Right forelimb (tissue), 1 donor: ENCODE measurements at regions not wholly inside any gene's neighbourhood (a gene's known extent, or its start where the extent isn't known, plus 50 kb on each side); places are given as distances from the start of the nearest gene placed in this dataset.

Source experiments
- DNase-seq: peaks from one replicate; pipeline ENCODE4 v3.0.0-alpha.2; 2018

GRCh38 chr1:110816945-110817344, 56.0 kb upstream of the CD53 start:
- no peak for DNase-seq

- DNase-seq, result no peak
Observed at GRCh38 chr1:110811529-110811928, 61.4 kb upstream of the CD53 start.

DNA sequence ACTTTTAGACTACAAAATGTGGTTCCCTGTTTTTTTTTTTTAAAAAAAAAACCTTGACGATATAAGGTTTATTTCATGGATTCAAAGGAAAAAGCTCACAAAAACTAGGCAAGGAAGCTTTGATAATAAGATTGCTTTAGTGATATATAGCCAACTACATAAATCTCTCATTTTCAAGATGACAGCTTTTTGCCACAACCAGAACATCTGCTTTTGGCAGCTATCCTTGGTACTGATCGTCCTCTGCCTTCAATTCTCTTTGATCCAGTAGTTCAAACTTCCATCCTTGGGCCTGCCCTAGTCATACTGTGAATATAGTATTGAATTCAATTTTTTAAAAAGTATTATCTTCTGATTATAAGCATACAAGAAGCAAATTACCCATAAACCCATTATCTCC, 72.9 kb upstream of the CD53 start:
- no peak for DNase-seq

GRCh38 chr1:110798691-110799256, 74.2 kb upstream of the CD53 start:
- DNase-seq, result no peak

GRCh38 chr1:110788673-110789072, 84.3 kb upstream of the CD53 start:
- DNase-seq, result no peak

- no peak for DNase-seq
Observed at GRCh38 chr1:110787328-110788071, 85.4 kb upstream of the CD53 start.

- no peak for DNase-seq
Observed at GRCh38 chr1:110786802-110787327, 86.1 kb upstream of the CD53 start.

DNA sequence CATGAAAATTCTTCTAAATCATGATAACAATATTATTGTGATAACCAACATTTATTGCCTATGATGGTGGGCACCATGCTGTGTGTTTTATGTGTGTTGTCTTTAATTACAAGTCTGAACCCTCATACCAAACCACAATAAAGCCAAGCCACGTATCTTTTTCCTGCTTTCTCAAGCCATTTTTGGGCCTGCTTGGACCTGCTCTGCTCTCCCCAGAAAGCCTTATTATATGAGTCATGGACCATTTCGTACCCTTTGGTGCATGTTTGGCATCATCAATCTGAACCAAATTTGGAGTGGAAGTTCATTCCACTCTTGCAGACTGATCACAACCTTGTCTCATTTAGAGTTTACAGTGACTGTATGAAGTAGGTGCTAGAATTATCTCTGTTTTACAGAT, 87.3 kb upstream of the CD53 start:
- DNase-seq, result no peak

DNA sequence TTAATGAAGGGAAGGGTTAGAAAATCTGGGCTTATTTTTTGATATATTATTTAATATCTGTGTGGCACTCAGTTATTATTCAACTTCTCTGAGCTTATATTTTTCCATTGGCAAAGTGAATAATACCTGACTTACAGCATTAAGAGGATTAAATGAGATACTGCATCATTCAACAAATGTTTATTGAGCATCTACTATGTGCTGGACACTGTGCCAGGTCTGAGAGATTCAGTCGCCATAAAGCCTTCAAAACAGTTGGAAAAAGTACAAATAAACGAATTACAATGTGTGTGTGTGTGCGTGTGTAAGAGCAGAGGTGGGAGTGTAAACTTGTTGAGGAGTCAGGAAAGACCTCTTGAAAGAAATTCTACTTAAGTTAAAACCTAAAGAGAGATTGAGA, 87.9 kb upstream of the CD53 start:
- no peak for DNase-seq

- DNase-seq, result no peak
Observed at GRCh38 chr1:110783292-110783918, 89.5 kb upstream of the CD53 start.

DNA sequence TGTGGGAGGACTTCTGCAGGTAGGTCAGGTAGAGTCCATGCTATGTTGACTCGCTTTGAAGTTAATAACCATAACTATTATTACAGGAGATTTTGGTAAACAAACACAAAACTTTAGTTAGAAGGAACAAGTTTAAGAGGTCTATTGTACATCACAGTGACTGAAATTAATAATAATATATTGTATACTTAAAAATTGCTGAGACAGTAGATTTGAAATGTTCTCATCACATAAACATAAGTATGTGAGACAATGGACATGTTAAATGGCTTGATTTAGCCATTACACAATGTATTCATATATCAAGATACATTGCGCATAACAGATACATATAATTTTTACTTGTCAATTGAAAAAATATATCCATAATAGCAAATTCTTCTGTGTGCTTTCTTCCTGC, 91.4 kb upstream of the CD53 start:
- no peak for DNase-seq

- DNase-seq, result peak; percentile 65
Observed at GRCh38 chr1:110780600-110781484, 92.1 kb upstream of the CD53 start.

- no peak for DNase-seq
Observed at GRCh38 chr1:110779636-110780035, 93.3 kb upstream of the CD53 start.

DNA sequence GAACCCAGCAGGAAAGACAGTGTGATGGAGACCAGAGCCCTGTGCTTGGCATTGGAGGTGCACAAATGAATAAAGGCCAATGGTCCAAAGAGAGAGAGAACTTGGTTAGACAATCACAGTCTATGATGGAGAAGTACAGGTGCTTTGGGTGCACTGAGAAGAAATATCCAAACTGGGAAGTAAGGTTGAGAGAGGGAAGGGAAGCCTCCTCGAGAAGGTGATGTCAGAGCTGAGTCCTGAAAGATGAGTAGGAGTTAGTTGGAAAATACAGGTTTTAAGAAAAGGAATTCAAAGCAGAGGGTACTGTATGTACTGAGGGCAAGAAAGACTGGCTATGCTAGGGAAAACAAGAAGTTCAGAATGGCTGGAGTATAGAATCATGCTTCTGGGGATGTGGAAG, 94.1 kb upstream of the CD53 start:
- no peak for DNase-seq

DNA sequence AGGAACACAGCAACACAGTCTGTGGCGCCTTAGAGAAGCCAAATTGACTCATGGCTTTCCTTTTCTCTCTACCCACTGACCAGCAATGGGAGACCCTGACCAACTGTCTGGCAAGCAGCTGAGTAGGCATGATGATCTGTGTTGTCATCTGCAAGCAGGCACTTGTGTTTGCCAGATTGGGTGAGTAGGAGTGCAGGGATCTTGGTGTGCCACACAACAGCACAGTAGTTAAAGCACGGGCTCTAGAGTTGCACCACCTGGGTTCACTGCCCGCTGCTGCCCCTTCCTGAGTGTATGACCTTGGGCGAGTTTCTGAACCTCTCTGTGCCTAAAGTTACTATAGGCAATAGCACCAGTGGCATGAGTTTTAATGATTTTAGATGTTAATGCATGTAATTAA, 95.7 kb upstream of the CD53 start:
- DNase-seq, result no peak

DNA sequence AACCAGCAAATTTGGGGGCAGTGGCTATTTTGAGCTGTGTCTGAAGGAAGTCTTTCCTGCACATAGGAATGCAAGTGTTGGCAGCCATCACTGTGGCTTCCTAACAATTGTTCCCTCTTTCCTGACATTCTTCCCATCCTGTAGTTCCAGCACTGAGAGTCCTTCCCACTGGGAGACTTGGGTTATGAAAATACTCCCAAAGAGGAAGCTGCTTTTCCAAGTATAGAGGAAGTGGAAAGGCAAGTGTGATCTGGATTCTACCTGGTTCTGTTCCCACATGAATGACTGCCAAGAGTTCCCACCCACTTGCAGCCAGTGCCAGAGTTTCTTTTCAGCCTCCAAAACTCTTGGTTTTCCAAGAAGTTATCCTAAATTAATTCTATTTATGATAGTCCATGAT, 98.5 kb upstream of the CD53 start:
- DNase-seq, result no peak

DNA sequence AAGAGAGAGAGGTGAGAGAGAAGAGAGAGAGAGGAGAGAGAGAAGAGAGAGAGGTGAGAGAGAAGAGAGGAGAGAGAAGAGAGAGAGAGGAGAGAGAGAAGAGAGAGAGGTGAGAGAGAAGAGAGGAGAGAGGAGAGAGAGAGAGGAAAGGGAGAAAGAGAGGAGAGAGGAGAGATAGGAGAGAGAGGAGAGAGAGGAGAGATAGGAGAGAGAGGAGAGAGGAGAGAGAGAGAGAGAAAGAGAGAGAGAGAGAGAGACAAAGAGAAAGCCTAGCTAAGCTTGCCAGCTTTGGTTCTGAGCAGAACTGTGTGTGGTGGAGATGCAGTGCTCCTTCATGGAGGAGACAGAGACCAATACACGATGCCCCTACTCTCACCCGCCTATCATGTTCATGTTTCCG, 99.1 kb upstream of the KCNA3 start:
- DNase-seq, result no peak

DNA sequence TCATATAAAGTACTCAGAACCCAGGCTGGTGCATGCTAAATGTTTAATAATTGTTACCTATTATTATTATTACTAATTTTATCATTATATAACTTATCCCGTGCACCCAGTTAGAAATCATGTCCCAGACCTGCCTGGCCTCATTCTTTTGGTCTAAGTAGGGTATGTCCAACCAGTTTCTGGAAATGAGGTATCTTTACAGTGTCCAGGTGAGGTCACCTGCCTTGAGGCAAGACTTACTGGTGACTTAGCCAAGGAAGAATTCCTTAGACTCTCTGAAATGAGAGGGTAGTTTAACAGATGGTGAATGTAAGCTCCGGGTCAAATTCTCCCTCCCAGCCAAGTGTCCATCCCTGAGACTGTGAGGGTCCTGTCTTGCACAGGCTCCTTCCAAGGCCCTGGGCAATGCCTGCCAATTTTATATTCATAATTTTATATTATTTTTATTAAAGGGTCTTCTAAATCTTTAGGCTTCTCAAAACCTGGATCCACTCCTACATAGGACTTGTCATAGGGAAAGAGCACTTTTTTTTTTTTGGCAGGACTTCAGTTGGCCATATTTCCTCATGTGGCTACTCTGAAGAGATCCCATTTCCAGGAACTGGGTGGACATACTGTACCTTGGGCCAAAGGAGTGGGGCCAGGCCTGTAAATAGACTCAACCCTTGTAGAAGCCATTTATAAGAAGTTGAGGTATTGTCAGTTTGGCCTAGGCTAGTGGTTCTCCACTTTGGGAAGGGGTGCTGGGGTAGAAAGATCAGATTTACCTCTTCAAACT, 96.7 kb upstream of the KCNA3 start:
- no peak for DNase-seq

GRCh38 chr1:110770832-110771231, 96.1 kb upstream of the KCNA3 start:
- DNase-seq, result no peak

DNA sequence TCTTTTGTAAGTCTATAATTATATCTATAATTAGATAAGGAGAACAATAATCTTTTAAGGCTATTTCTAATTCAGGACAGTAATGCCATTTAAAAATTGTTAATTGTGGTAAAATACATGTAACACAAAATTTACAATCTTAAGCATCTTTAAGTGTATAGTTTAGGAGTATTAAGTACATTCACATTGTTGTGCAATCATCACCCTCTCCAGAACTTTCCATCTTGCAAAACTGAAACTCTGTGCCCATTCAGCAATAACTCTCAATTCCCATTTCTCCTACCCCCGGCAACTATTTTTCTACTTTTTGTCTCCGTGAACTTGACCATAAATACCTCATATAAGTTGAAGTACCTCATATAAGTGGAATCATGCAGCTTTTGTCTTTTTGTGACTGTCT, 93.9 kb upstream of the KCNA3 start:
- no peak for DNase-seq

DNA sequence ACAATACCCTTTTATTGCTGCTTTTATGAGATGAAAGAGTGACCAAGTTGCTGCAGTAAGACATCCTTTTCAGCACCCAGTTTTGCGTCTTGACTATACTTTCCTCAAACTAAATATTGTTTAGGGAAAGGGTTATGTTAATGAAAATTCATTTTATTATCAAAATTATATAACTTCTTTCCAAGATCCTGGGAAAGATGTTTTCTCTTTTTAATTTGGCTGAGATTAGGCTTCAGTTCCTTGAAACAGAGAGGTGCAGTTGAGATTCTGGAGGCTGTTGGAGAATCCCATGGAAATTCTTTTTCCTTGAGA, 91.6 kb upstream of the KCNA3 start:
- DNase-seq, result no peak

DNA sequence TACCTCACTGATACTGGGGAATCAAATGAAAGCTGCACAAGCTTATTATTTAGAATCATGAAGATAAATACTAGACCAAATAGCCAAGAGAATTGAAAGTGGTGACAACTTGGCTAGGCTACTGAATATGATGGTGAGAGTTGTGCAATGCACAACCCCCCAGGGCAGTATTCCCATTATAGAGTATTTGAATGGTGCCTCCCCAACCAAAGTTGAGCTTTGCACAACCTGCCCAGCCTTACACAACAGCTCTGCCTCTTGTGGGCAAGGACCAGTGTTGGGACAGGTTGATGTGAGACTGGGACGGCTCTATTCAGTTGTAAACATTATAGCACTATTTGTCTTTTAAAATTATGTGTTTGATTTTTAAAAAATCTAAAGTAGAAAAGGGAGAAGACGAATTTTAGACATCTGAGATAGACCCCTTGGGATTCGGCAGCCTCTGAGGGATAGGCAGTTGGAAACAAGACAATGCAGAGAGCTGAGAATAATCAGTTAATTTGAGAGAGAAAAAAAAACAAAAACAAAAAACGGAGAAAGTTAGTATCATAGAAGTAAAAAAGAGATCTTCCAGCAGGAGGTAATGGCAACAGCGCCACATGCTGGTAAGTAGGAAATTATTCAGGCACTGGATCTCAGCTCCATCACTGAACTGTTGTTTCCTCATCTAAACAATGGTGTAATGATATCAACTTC, 91.0 kb upstream of the KCNA3 start:
- DNase-seq, result no peak
